Pancreas (tissue), 10 donors: ENCODE measurements at regions not wholly inside any gene's neighbourhood (a gene's known extent, or its start where the extent isn't known, plus 50 kb on each side); places are given as distances from the start of the nearest gene placed in this dataset.

Experiments
- ATAC-seq, 4 donors: fragments of 200-7000 bp; cut with Tn5 transposase; one replicate each; pipeline versions ENCODE4 v1.8.0 to v1.9.1; 2020; ENCODE audit warnings: mild to moderate bottlenecking in 4 of 4, moderate library complexity in 4 of 4
- DNase-seq, 6 donors: peaks; one replicate each; pipeline ENCODE4 v3.0.0-alpha.2; 2020
- FAIRE-seq: peaks from 2 replicates; lab custom pipeline; 2012; peaks lifted over from hg19 to GRCh38; lab: Jason Lieb, UNC
- H3K27ac ChIP-seq, 4 donors: fragments of 200-600 bp; sonication (generic); 1 replicate in 3 of 4; 2 replicates in 1 of 4; pipeline versions ENCODE4 v1.5.0 to v1.8.0; 2020
- H3K27me3 ChIP-seq, 4 donors: fragments of 200-600 bp; one replicate each; pipeline ENCODE4 v1.8.0; 2021
- H3K36me3 ChIP-seq, 3 donors: fragments of 200-600 bp; sonication (generic) in 1 of 3; one replicate each; pipeline versions ENCODE4 v1.5.0 to v1.8.0; 2020 to 2021
- H3K4me1 ChIP-seq, 3 donors: fragments of 200-600 bp; one replicate each; pipeline ENCODE4 v1.8.0; 2021
- H3K4me3 ChIP-seq, 4 donors: fragments of 200-600 bp; sonication (generic) in 2 of 4; one replicate each; pipeline versions ENCODE4 v1.5.0 to v1.8.0; 2020 to 2021
- H3K9me3 ChIP-seq, 4 donors: fragments of 200-600 bp; one replicate each; pipeline ENCODE4 v1.8.0; 2021
- WGBS, 2 donors: extraction: QIAGEN DNeasy Blood & Tissue Kit; methylation state at CpG; one replicate each; pipeline ENCODE4 v1.1.7; 2013; 5-methylcytosine and 5-hydroxymethylcytosine counted together
- intact Hi-C, 3 donors: fragments of 100-400 bp; cut with DNase I; formaldehyde crosslinking; loops; one replicate each; pipeline versions ENCODE4 v1.11.1 to v1.14.2; 2022
- TF ChIP-seq, protein P1 (sequence below), 4 donors: fragments of 200-600 bp; sonication (generic) in 3 of 4; IDR thresholded peaks; one replicate each; pipeline versions ENCODE4 v1.5.0 to v1.8.0; 2021; ENCODE audit warnings: antibody characterized with exemption in 4 of 4
- donor health status: healthy with polysubstance abuse.
- donor health status: DM: no; HTN: no; CAD: no; lungs with moderate emphysema.
- donor health status: DM: no; HTN: no; CAD: no.
- donor health status: control.
- donor health status: control.
- donor health status: Bipolar disorder and iron deficiency.
- donor health status: DM: yes; HTN: yes; CAD: no.
- donor health status: DM: no; HTN: no; CAD: no.
- donor health status: DM: no; HTN: no; CAD: no.
- donor health status: DM: yes; HTN: yes; CAD: no.

DNA sequence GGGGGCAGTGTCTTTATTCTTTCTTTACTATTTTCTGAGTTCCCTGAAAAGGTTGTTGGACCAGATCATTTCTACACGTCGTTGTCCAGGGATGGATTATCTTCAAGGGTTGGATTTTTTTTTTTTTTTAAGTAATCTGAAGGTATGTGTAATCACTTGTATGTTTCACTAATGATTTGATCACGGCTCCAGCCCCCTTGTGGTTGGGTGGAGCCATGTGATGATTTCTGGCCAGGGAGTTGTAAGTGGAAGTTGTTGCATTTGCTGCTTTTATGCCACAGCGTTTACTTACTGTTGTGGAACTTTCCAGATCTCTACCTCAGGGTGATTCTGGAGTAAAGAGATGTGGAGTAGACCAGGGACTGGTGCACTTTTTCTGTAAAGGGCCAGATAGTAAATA lies 390.3 kb downstream of the AACS start:
- no peaks in the 10 kb centered on the region for H3K36me3 ChIP-seq
- H3K27ac ChIP-seq: no peak overlapping the region
- peaks cover 0 to 3% (median 0%) of the 10 kb centered on the region in 4 donors for H3K27me3 ChIP-seq
- H3K4me3 ChIP-seq: no peak overlapping the region
- no peak for DNase-seq
- TF ChIP-seq, protein P1, sequence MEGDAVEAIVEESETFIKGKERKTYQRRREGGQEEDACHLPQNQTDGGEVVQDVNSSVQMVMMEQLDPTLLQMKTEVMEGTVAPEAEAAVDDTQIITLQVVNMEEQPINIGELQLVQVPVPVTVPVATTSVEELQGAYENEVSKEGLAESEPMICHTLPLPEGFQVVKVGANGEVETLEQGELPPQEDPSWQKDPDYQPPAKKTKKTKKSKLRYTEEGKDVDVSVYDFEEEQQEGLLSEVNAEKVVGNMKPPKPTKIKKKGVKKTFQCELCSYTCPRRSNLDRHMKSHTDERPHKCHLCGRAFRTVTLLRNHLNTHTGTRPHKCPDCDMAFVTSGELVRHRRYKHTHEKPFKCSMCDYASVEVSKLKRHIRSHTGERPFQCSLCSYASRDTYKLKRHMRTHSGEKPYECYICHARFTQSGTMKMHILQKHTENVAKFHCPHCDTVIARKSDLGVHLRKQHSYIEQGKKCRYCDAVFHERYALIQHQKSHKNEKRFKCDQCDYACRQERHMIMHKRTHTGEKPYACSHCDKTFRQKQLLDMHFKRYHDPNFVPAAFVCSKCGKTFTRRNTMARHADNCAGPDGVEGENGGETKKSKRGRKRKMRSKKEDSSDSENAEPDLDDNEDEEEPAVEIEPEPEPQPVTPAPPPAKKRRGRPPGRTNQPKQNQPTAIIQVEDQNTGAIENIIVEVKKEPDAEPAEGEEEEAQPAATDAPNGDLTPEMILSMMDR (IDR thresholded peaks at IDR 0.05): no peak
- no peaks in the 10 kb centered on the region for H3K4me1 ChIP-seq
- no peak for FAIRE-seq
- 31 to 58% methylated on average over 4 of the region's 4 CpGs for WGBS, 2 donors
- no peaks in the 10 kb centered on the region for H3K9me3 ChIP-seq
- no peak for ATAC-seq
- intact Hi-C loops: no loop called here

DNA sequence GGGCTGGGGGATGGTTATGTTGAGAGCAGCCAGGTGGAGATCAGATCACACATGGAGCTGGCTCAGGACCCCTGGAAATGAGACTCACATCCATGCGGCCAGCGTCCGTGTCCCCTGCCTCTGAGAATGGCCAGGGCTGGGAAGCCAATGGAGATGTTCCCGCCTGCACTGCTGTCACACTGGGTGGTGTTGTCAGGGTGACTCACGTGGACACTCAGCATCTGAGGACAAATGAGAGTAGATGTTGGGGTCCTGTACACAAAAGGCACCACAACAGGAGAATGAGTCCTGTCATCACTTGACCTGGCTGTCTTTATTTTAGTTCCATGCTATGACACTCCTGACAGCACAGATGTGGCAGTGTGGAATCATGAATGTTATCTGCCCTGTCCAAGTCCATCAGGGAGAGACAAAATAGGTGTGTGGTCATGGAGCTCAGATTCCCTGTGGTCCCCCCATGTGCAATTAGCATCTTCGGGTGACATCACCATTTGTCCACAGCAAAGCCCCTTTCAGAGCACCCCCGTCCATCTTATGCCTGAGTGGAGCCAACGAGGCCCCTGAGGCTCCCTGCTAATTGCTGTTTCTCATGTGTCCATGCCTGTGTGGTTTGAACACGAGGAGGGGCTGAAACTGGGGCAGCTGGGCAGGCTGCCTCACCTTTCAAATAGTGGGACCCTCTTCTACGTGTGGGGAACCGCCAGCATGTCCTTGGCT lies 393.5 kb downstream of the AACS start:
- no peak for FAIRE-seq
- DNase-seq: no peak
- Histone ChIP-seq H3K27ac (no peak overlapping the region), H3K4me3 (no peak overlapping the region), H3K4me1 (no peaks in the 10 kb centered on the region), H3K27me3 (peaks cover 0 to 3% (median 0%) of the 10 kb centered on the region in 4 donors), H3K36me3 (no peaks in the 10 kb centered on the region), H3K9me3 (no peaks in the 10 kb centered on the region)
- WGBS, 2 donors: 60 to 70% methylated on average over 11 of the region's 11 CpGs
- no peak for ATAC-seq
- TF ChIP-seq, protein P1 (IDR thresholded peaks at IDR 0.05): no peak
- intact Hi-C loops: no loop called here

GRCh38 chr12:125461831-125462230 lies 396.6 kb downstream of the AACS start:
- 62 to 77% methylated on average over 5 of the region's 5 CpGs for WGBS, 2 donors

GRCh38 chr12:125463386-125463785 lies 398.2 kb downstream of the AACS start:
- H3K9me3 ChIP-seq: no peaks in the 10 kb centered on the region
- intact Hi-C loops: no loop called here
- no peak for FAIRE-seq
- no peaks in the 10 kb centered on the region for H3K4me1 ChIP-seq
- no peaks in the 10 kb centered on the region for H3K36me3 ChIP-seq
- 52 to 54% methylated on average over 2 of the region's 2 CpGs for whole genome bisulfite sequencing, 2 donors
- H3K27ac ChIP-seq: no peak overlapping the region
- no peak overlapping the region for H3K4me3 ChIP-seq
- H3K27me3 ChIP-seq: no peaks in the 10 kb centered on the region
- TF ChIP-seq, protein P1 (IDR thresholded peaks at IDR 0.05): no peak
- no peak for ATAC-seq
- DNase-seq: no peak

More at GRCh38 chr12:125461831-125462230, 396.6 kb downstream of the AACS start:
- no peaks in the 10 kb centered on the region for H3K4me1 ChIP-seq
- FAIRE-seq (no peak), DNase-seq (no peak), ATAC-seq (no peak)
- no peak overlapping the region for H3K4me3 ChIP-seq
- no peaks in the 10 kb centered on the region for H3K9me3 ChIP-seq
- H3K36me3 ChIP-seq: no peaks in the 10 kb centered on the region
- H3K27ac ChIP-seq: no peak overlapping the region
- no peaks in the 10 kb centered on the region for H3K27me3 ChIP-seq
- intact Hi-C loops: no loop called here
- TF ChIP-seq, protein P1 (IDR thresholded peaks at IDR 0.05): no peak

GRCh38 chr12:125467363-125467762 lies 402.1 kb downstream of the AACS start:
- Histone ChIP-seq H3K9me3 (no peaks in the 10 kb centered on the region), H3K4me1 (no peaks in the 10 kb centered on the region), H3K4me3 (no peak overlapping the region), H3K36me3 (no peaks in the 10 kb centered on the region), H3K27ac (no peak overlapping the region), H3K27me3 (no peaks in the 10 kb centered on the region)
- intact Hi-C loops: no loop called here
- 51 to 64% methylated on average over 1 of the region's 1 CpG for WGBS, 2 donors
- TF ChIP-seq, protein P1 (IDR thresholded peaks at IDR 0.05): no peak
- no peak for FAIRE-seq
- no peak for DNase-seq
- ATAC-seq: no peak
